A549 (cell line): ENCODE measurements at regions not wholly inside any gene's neighbourhood (a gene's known extent, or its start where the extent isn't known, plus 50 kb on each side); places are given as distances from the start of the nearest gene placed in this dataset.

ENCODE experiments used
- ATAC-seq, 2 experiments: fragments of 200-7000 bp in 1 of 2; fragments of >200 bp in 1 of 2; cut with Nextera tagmentation in 1 of 2; cut with Tn5 transposase in 1 of 2; 3 replicates each; pipeline versions ENCODE4 v1.8.0 to v1.9.1; 2018 to 2020; ENCODE audit warnings: mild to moderate bottlenecking in 1 of 2, moderate library complexity in 1 of 2
- CTCF ChIA-PET: fragments of 300-600 bp; sonication (Branson Sonifier 250); formaldehyde crosslinking; extraction: SDS; loops from one replicate; lab custom pipeline; 2021; ENCODE audit warnings: antibody characterized with exemption, inconsistent platforms; lab: Yijun Ruan, JAX
- POLR2A ChIA-PET: fragments of 350-600 bp; formaldehyde crosslinking; extraction: SDS; loops from one replicate; lab custom pipeline; 2021; ENCODE audit warnings: antibody characterized with exemption, inconsistent platforms; lab: Yijun Ruan, JAX
- DNase-seq, 2 experiments: peaks; one replicate each; pipeline versions ENCODE4 v3.0.0 to v3.0.0-alpha.2; 2011 to 2016; ENCODE audit warnings: low read depth in 1 of 2, low spot score in 1 of 2
- FAIRE-seq: peaks from 2 replicates; lab custom pipeline; 2011; peaks lifted over from hg19 to GRCh38; lab: Jason Lieb, UNC
- H3K27ac ChIP-seq, 2 experiments: fragments of >200 bp; sonication (Bioruptor Twin); formaldehyde crosslinking; 3 replicates each; pipeline ENCODE4 v1.5.1; 2016 to 2017
- H3K4me1 ChIP-seq: fragments of >200 bp; sonication (Bioruptor Twin); formaldehyde crosslinking; 3 replicates; pipeline ENCODE4 v1.6.1; 2016
- H3K4me2 ChIP-seq: fragments of >200 bp; sonication (Bioruptor Twin); formaldehyde crosslinking; 3 replicates; pipeline ENCODE4 v1.6.1; 2016
- H3K4me3 ChIP-seq: fragments of >200 bp; sonication (Bioruptor Twin); formaldehyde crosslinking; 3 replicates; pipeline ENCODE4 v1.5.1; 2016
- H3K9me3 ChIP-seq: fragments of >200 bp; sonication (Bioruptor Twin); formaldehyde crosslinking; 3 replicates; pipeline ENCODE4 v1.6.1; 2016
- BHLHE40 ChIP-seq: IDR thresholded peaks from 2 replicates; pipeline ENCODE4 v1.6.1; 2012; ENCODE audit warnings: low read depth, low read length, inconsistent platforms
- CEBPB ChIP-seq, 2 experiments: fragments of >200 bp in 1 of 2; sonication (Bioruptor Twin) in 1 of 2; formaldehyde crosslinking in 1 of 2; IDR thresholded peaks; 2 replicates each; pipeline ENCODE4 v1.6.1; 2012 to 2016
- CTCF ChIP-seq: fragments of >200 bp; sonication (Bioruptor Twin); formaldehyde crosslinking; IDR thresholded peaks from 3 replicates; pipeline ENCODE4 v1.5.1; 2016
- E2F6 ChIP-seq: IDR thresholded peaks from 2 replicates; pipeline ENCODE4 v1.6.1; 2012; ENCODE audit warnings: low read depth, borderline replicate concordance
- EHF ChIP-seq: fragments of 250-450 bp; sonication (Bioruptor Pico); IDR thresholded peaks from 2 replicates; pipeline ENCODE4 v1.5.0; 2020; ENCODE audit warnings: mild to moderate bottlenecking
- ELK1 ChIP-seq: fragments of 150-350 bp; IDR thresholded peaks from 2 replicates; pipeline ENCODE4 v1.6.1; 2014; ENCODE audit warnings: low read depth, mild to moderate bottlenecking, low read length
- EP300 ChIP-seq, 2 experiments: fragments of >200 bp; sonication (Bioruptor Twin); formaldehyde crosslinking; IDR thresholded peaks; 2 replicates in 1 of 2; 3 replicates in 1 of 2; pipeline ENCODE4 v1.6.1; 2016 to 2017
- ESRRA ChIP-seq: fragments of 150-350 bp; IDR thresholded peaks from 2 replicates; pipeline ENCODE4 v1.6.1; 2014; ENCODE audit warnings: mild to moderate bottlenecking, low read length, borderline replicate concordance
- FOSB ChIP-seq: fragments of 250-450 bp; sonication (Bioruptor Pico); IDR thresholded peaks from 2 replicates; pipeline ENCODE4 v1.5.0; 2020; ENCODE audit warnings: mild to moderate bottlenecking, moderate library complexity
- FOSL2 ChIP-seq, 2 experiments: fragments of 450-650 bp in 1 of 2; fragments of >200 bp in 1 of 2; sonication (Bioruptor Twin) in 1 of 2; formaldehyde crosslinking; IDR thresholded peaks; 2 replicates each; pipeline versions ENCODE4 v1.5.0 to v1.6.1; 2016 to 2020; ENCODE audit warnings: mild to moderate bottlenecking in 1 of 2, moderate library complexity in 1 of 2
- HDAC2 ChIP-seq: fragments of 200-600 bp; sonication (generic); IDR thresholded peaks from 2 replicates; pipeline ENCODE4 v1.6.1; 2016
- HEYL ChIP-seq: fragments of 250-450 bp; sonication (Bioruptor Pico); IDR thresholded peaks from 2 replicates; pipeline ENCODE4 v1.8.0; 2021; ENCODE audit warnings: mild to moderate bottlenecking, moderate library complexity
- HOXA7 ChIP-seq: fragments of 250-450 bp; sonication (Bioruptor Pico); IDR thresholded peaks from 2 replicates; pipeline ENCODE4 v1.5.0; 2020; ENCODE audit warnings: mild to moderate bottlenecking, moderate library complexity
- HOXB5 ChIP-seq: fragments of 250-450 bp; sonication (Bioruptor Pico); IDR thresholded peaks from 2 replicates; pipeline ENCODE4 v1.5.0; 2020; ENCODE audit warnings: mild to moderate bottlenecking, moderate library complexity
- JUN ChIP-seq, 2 experiments: fragments of >200 bp; sonication (Bioruptor Twin); formaldehyde crosslinking; IDR thresholded peaks; 2 replicates in 1 of 2; 3 replicates in 1 of 2; pipeline ENCODE4 v1.6.1; 2016 to 2017
- JUNB ChIP-seq: fragments of >200 bp; sonication (Bioruptor Twin); formaldehyde crosslinking; IDR thresholded peaks from 2 replicates; pipeline ENCODE4 v1.6.1; 2016
- KDM1A ChIP-seq: fragments of 200-600 bp; sonication (generic); IDR thresholded peaks from 2 replicates; pipeline ENCODE4 v1.6.1; 2016; ENCODE audit warnings: low read depth, mild to moderate bottlenecking
- MAX ChIP-seq: IDR thresholded peaks from 2 replicates; pipeline ENCODE4 v1.6.1; 2012
- NFE2L2 ChIP-seq: fragments of 150-350 bp; conservative IDR thresholded peaks from 2 replicates; pipeline ENCODE4 v1.6.1; 2014; ENCODE audit warnings: low read length
- PBX3 ChIP-seq: IDR thresholded peaks from 2 replicates; pipeline ENCODE4 v1.6.1; 2012
- PHF8 ChIP-seq: fragments of 200-600 bp; sonication (generic); IDR thresholded peaks from 2 replicates; pipeline ENCODE4 v1.6.1; 2016; ENCODE audit warnings: low read depth, mild to moderate bottlenecking, antibody characterized with exemption, moderate library complexity, borderline replicate concordance
- RARB ChIP-seq: fragments of 250-450 bp; sonication (Bioruptor Pico); IDR thresholded peaks from 2 replicates; pipeline ENCODE4 v1.8.0; 2021; ENCODE audit warnings: mild to moderate bottlenecking, moderate library complexity
- RCOR1 ChIP-seq: fragments of 150-350 bp; IDR thresholded peaks from 2 replicates; pipeline ENCODE4 v1.6.1; 2014; ENCODE audit warnings: antibody characterized with exemption, low read length, low read depth
- SREBF2 ChIP-seq: fragments of 450-650 bp; IDR thresholded peaks from 2 replicates; pipeline ENCODE4 v1.6.1; 2014; ENCODE audit warnings: mild to moderate bottlenecking, moderate library complexity
- TP53 ChIP-seq: fragments of 250-450 bp; sonication (Bioruptor Pico); IDR thresholded peaks from 2 replicates; pipeline ENCODE4 v1.5.0; 2021; ENCODE audit warnings: mild to moderate bottlenecking, moderate library complexity
- USF2 ChIP-seq: fragments of 450-650 bp; IDR thresholded peaks from 2 replicates; pipeline ENCODE4 v1.6.1; 2014; ENCODE audit warnings: antibody characterized with exemption
- ZFP36 ChIP-seq: fragments of 450-650 bp; IDR thresholded peaks from 2 replicates; pipeline ENCODE4 v1.6.1; 2014; ENCODE audit warnings: borderline replicate concordance; ENCODE audit not compliant: partially characterized antibody
- ZNF302 ChIP-seq: fragments of 250-450 bp; sonication (Bioruptor Pico); IDR thresholded peaks from 2 replicates; pipeline ENCODE4 v1.9.0; 2021; ENCODE audit warnings: inconsistent platforms, mild to moderate bottlenecking, moderate library complexity
- WGBS: methylation state at CpG from one replicate; pipeline ENCODE4 v1.1.6; 2017; ENCODE audit errors: missing lambda C conversion rate; 5-methylcytosine and 5-hydroxymethylcytosine counted together

GRCh38 chr22:47778160-47778658, 1015.8 kb downstream of the TBC1D22A start:
- CTCF ChIA-PET: no interaction called here
- TF ChIP-seq MAX: no peak
- TF ChIP-seq ESRRA: no peak
- no peak for TF ChIP-seq ZNF302 (CRISPR knock-in tag)
- no peak for TF ChIP-seq HDAC2
- no peak for TF ChIP-seq RARB
- no peak for TF ChIP-seq JUN (IDR thresholded peaks at IDR 0.05)
- TF ChIP-seq FOSB (CRISPR knock-in tag): no peak
- no peak for TF ChIP-seq HOXA7 (CRISPR knock-in tag)
- TF ChIP-seq PHF8: no peak
- TF ChIP-seq EP300 (IDR thresholded peaks at IDR 0.05): no peak
- no peak for TF ChIP-seq RCOR1
- TF ChIP-seq ZFP36: no peak
- no peak for TF ChIP-seq PBX3
- TF ChIP-seq E2F6: no peak
- TF ChIP-seq CEBPB (IDR thresholded peaks at IDR 0.05): no peak
- no peak for TF ChIP-seq BHLHE40
- Histone ChIP-seq H3K4me1 (no peaks in the 10 kb centered on the region), H3K4me2 (no peak overlapping the region), H3K27ac (no peak overlapping the region), H3K4me3 (no peak overlapping the region), H3K9me3 (no peaks in the 10 kb centered on the region)
- no peak for DNase-seq
- POLR2A ChIA-PET: no interaction called here
- WGBS: 53% methylated on average over 12 of the region's 13 CpGs
- ATAC-seq: no peak
- FAIRE-seq: no peak

- Histone ChIP-seq H3K4me2 (no peak overlapping the region), H3K9me3 (no peaks in the 10 kb centered on the region), H3K27ac (no peak overlapping the region), H3K4me1 (no peaks in the 10 kb centered on the region), H3K4me3 (no peak overlapping the region)
- WGBS: 20% methylated on average over 1 of the region's 1 CpG
- DNase-seq (no peak), FAIRE-seq (no peak), ATAC-seq (no peak)
- TF ChIP-seq SREBF2 (no peak), NFE2L2 (no peak), RARB (no peak), HEYL (CRISPR knock-in tag) (no peak), JUNB (no peak), FOSL2 (IDR thresholded peaks at IDR 0.05) (no peak), FOSL2 (CRISPR knock-in tag; IDR thresholded peaks at IDR 0.05) (no peak), MAX (no peak), CTCF (no peak), HOXB5 (CRISPR knock-in tag) (no peak), ZFP36 (no peak), KDM1A (no peak), TP53 (CRISPR knock-in tag) (no peak), ELK1 (no peak), EHF (CRISPR knock-in tag) (no peak), USF2 (no peak)
- ChIA-PET POLR2A (no interaction called here), CTCF (no interaction called here)
Observed at GRCh38 chr22:47777426-47777825, 1015.0 kb downstream of the TBC1D22A start.
